K562 (cell line): ENCODE measurements at regions not wholly inside any gene's neighbourhood (a gene's known extent, or its start where the extent isn't known, plus 50 kb on each side); places are given as distances from the start of the nearest gene placed in this dataset.

Experiments used
- CTCF ChIP-seq, 3 experiments: IDR thresholded peaks in 2 of 3; conservative IDR thresholded peaks in 1 of 3; 2 replicates each; pipeline ENCODE4 v1.5.1; 2011 to 2012; ENCODE audit warnings: low read length in 3 of 3, mild to moderate bottlenecking in 3 of 3, control low read depth in 2 of 3, improper control_type of control experiment in 1 of 3, inconsistent platforms in 1 of 3, low read depth in 1 of 3, mixed read lengths in 1 of 3, moderate library complexity in 1 of 3; ENCODE audit not compliant: insufficient read depth in 2 of 3
- EZH2 ChIP-seq: IDR thresholded peaks from 2 replicates; pipeline ENCODE4 v1.6.1; 2012; ENCODE audit warnings: low read depth, mild to moderate bottlenecking, inconsistent platforms, low read length, borderline replicate concordance
- HDGF ChIP-seq: fragments of 450-650 bp; IDR thresholded peaks from 2 replicates; pipeline ENCODE4 v1.6.1; 2016
- MEF2D ChIP-seq: conservative IDR thresholded peaks from 2 replicates; pipeline ENCODE4 v1.6.1; 2016; ENCODE audit warnings: low read depth, missing genetic modification characterization, missing compliant biosample characterization
- NFRKB ChIP-seq: fragments of 450-650 bp; IDR thresholded peaks from 2 replicates; pipeline ENCODE4 v1.6.1; 2016; ENCODE audit warnings: low read depth
- POLR2A ChIP-seq: fragments of 450-650 bp; conservative IDR thresholded peaks from 2 replicates; pipeline ENCODE4 v1.6.1; 2016
- POLR2AphosphoS5 ChIP-seq: IDR thresholded peaks from 2 replicates; pipeline ENCODE4 v1.6.1; 2011; ENCODE audit warnings: mild to moderate bottlenecking, low read depth, low read length, moderate library complexity; ENCODE audit not compliant: control insufficient read depth, insufficient read depth
- USF1 ChIP-seq: sonication (generic); formaldehyde crosslinking; IDR thresholded peaks from 2 replicates; pipeline ENCODE4 v1.9.0; 2022; ENCODE audit warnings: mild to moderate bottlenecking, missing genetic modification reagents
- ZBTB7A ChIP-seq: IDR thresholded peaks from 2 replicates; pipeline ENCODE4 v1.6.1; 2011; ENCODE audit warnings: low read depth, mild to moderate bottlenecking, low read length, moderate library complexity, borderline replicate concordance; ENCODE audit not compliant: control insufficient read depth
- ZNF449 ChIP-seq: fragments of 250-450 bp; sonication (Bioruptor Pico); IDR thresholded peaks from 2 replicates; pipeline ENCODE4 v1.8.0; 2022; ENCODE audit warnings: moderate library complexity, mild to moderate bottlenecking, inconsistent platforms

GRCh38 chr2:180478883-180479282, 471.8 kb upstream of the CWC22 start:
- no peak for TF ChIP-seq MEF2D (tag)
- TF ChIP-seq EZH2, result no peak
- TF ChIP-seq CTCF (IDR thresholded peaks at IDR 0.05 in 2 of 3, conservative IDR thresholded peaks at IDR 0.05 in 1 of 3; ENCODE audit: insufficient read depth in 2 of 3, low read depth in 1 of 3, low read length in 3 of 3), result no peak
- TF ChIP-seq HDGF, result no peak
- no peak for TF ChIP-seq NFRKB
- no peak for TF ChIP-seq ZNF449 (CRISPR knock-in tag)
- no peak for TF ChIP-seq POLR2AphosphoS5
- no peak for TF ChIP-seq USF1 (CRISPR knock-in tag)
- TF ChIP-seq POLR2A, result no peak
- no peak for TF ChIP-seq ZBTB7A
